DND-41 (cell line): ENCODE measurements at regions not wholly inside any gene's neighbourhood (a gene's known extent, or its start where the extent isn't known, plus 50 kb on each side); places are given as distances from the start of the nearest gene placed in this dataset.

Source experiments
- ATAC-seq: fragments of 200-7000 bp; cut with Tn5 transposase; 3 replicates; pipeline ENCODE4 v1.9.1; 2021; ENCODE audit warnings: low read depth; ENCODE audit not compliant: insufficient read depth
- DNase-seq: peaks from one replicate; pipeline ENCODE4 v3.0.0-alpha.2; 2020
- H2AFZ ChIP-seq: 2 replicates; pipeline ENCODE4 v1.6.0; 2012; ENCODE audit warnings: low read depth, low read length
- H3K27ac ChIP-seq: 2 replicates; pipeline ENCODE4 v1.5.1; 2012; ENCODE audit warnings: low read length, inconsistent platforms
- H3K27me3 ChIP-seq: fragments of 200-600 bp; sonication (generic); 2 replicates; pipeline ENCODE4 v1.6.0; 2012; ENCODE audit warnings: low read length, mild to moderate bottlenecking, inconsistent platforms; ENCODE audit not compliant: insufficient read depth, poor library complexity
- H3K36me3 ChIP-seq: 2 replicates; pipeline ENCODE4 v1.5.1; 2012; ENCODE audit warnings: low read length, inconsistent platforms; ENCODE audit not compliant: insufficient read depth
- H3K4me1 ChIP-seq: 2 replicates; pipeline ENCODE4 v1.5.1; 2012; ENCODE audit warnings: mild to moderate bottlenecking, low read length; ENCODE audit not compliant: insufficient read depth
- H3K4me2 ChIP-seq: 2 replicates; pipeline ENCODE4 v1.6.0; 2012; ENCODE audit warnings: mild to moderate bottlenecking, moderate library complexity, low read length, inconsistent platforms; ENCODE audit not compliant: insufficient read depth
- H3K4me3 ChIP-seq, 2 experiments: fragments of 200-600 bp in 1 of 2; shearing (Covaris generic) in 1 of 2; 2 replicates each; pipeline ENCODE4 v1.5.1; 2012 to 2016; ENCODE audit warnings: inconsistent platforms in 2 of 2, low read length in 2 of 2, mild to moderate bottlenecking in 2 of 2, low read depth in 1 of 2, moderate library complexity in 1 of 2
- H3K79me2 ChIP-seq: 2 replicates; pipeline ENCODE4 v1.6.0; 2012; ENCODE audit warnings: low read length, inconsistent platforms; ENCODE audit not compliant: insufficient read depth
- H3K9ac ChIP-seq: 2 replicates; pipeline ENCODE4 v1.6.0; 2012; ENCODE audit warnings: low read depth, mild to moderate bottlenecking, inconsistent platforms, low read length, moderate library complexity
- H3K9me3 ChIP-seq: 2 replicates; pipeline ENCODE4 v1.5.1; 2012; ENCODE audit warnings: low read length, moderate library complexity, mild to moderate bottlenecking, inconsistent platforms; ENCODE audit not compliant: insufficient read depth, severe bottlenecking
- H4K20me1 ChIP-seq: 2 replicates; pipeline ENCODE4 v1.6.0; 2012; ENCODE audit warnings: low read length; ENCODE audit not compliant: insufficient read depth
- EZH2 ChIP-seq: IDR thresholded peaks from 3 replicates; pipeline ENCODE4 v1.6.1; 2012; ENCODE audit warnings: borderline replicate concordance, low read depth, mild to moderate bottlenecking, moderate library complexity, low read length, inconsistent platforms; ENCODE audit not compliant: severe bottlenecking
- TF ChIP-seq, protein P1 (sequence below): IDR thresholded peaks from 2 replicates; pipeline ENCODE4 v1.5.1; 2012; ENCODE audit warnings: borderline replicate concordance, low read length, moderate library complexity, mild to moderate bottlenecking; ENCODE audit not compliant: poor library complexity, severe bottlenecking; ENCODE audit errors: extremely low read depth

DNA sequence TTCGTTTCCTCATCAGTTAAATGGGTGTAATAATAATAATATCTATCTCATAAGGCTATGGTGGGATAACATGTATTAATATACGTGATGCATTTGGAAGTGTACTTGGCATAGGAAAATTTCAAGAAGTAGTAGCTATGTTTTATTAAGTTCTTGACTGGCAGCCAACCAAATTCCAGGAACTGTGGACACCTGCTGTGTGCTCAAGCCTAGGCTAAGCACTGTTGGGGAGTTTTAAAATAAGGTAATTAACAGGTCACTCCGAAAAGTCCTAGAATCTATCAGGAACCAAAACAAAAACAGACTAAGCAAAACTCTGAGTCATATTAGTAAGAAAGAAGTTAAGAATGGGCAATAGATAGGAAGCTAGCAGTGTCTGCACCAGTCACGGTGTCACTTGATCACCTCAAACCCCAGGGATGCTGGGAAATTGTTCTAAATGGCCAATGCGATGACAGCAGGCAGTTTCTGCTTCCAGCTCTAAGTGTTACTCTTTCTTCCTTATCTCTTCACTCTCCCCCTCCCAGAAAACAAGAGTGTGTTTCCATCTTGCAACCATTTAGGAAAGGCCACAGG is 92.0 kb upstream of the GDF10 start:
- Histone ChIP-seq H3K4me3 (no peak overlapping the region), H2AFZ (no peak overlapping the region)

DNA sequence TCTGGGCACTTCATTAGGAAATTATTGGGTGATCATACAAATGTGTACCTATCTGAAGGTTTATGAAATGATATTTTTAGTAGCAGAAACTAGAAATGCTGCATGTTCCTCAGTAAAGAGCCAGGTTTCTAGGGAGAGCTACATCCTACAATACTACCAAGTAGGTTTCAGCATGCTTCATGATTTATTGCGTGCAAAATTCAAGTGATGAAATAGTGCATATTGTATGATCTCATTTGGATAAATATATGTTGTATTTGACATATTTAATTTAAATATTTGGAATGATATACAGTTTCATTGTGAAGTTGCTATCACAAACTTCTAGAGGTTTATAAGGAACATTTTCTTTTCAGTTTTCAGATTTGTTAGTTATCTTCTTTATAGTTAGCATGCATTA is 90.5 kb upstream of the GDF10 start:
- H3K36me3 ChIP-seq, result no peaks in the 10 kb centered on the region
- no peaks in the 10 kb centered on the region for H3K27me3 ChIP-seq
- H2AFZ ChIP-seq, result no peak overlapping the region
- H3K27ac ChIP-seq, result no peak overlapping the region
- no peak overlapping the region for H3K4me3 ChIP-seq
- no peaks in the 10 kb centered on the region for H3K9me3 ChIP-seq
- DNase-seq (no peak), ATAC-seq (no peak)
- no peak overlapping the region for H3K4me2 ChIP-seq
- H4K20me1 ChIP-seq, result no peaks in the 10 kb centered on the region
- TF ChIP-seq, protein P1, sequence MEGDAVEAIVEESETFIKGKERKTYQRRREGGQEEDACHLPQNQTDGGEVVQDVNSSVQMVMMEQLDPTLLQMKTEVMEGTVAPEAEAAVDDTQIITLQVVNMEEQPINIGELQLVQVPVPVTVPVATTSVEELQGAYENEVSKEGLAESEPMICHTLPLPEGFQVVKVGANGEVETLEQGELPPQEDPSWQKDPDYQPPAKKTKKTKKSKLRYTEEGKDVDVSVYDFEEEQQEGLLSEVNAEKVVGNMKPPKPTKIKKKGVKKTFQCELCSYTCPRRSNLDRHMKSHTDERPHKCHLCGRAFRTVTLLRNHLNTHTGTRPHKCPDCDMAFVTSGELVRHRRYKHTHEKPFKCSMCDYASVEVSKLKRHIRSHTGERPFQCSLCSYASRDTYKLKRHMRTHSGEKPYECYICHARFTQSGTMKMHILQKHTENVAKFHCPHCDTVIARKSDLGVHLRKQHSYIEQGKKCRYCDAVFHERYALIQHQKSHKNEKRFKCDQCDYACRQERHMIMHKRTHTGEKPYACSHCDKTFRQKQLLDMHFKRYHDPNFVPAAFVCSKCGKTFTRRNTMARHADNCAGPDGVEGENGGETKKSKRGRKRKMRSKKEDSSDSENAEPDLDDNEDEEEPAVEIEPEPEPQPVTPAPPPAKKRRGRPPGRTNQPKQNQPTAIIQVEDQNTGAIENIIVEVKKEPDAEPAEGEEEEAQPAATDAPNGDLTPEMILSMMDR, result no peak
- H3K4me1 ChIP-seq, result peaks cover 36% of the 10 kb centered on the region
- H3K79me2 ChIP-seq, result no peaks in the 10 kb centered on the region
- no peak overlapping the region for H3K9ac ChIP-seq

More for the DNA sequence above, 92.0 kb upstream of the GDF10 start:
- H3K36me3 ChIP-seq, result no peaks in the 10 kb centered on the region
- H3K27me3 ChIP-seq, result no peaks in the 10 kb centered on the region
- H4K20me1 ChIP-seq, result no peaks in the 10 kb centered on the region
- ATAC-seq (no peak), DNase-seq (no peak)
- H3K9me3 ChIP-seq, result no peaks in the 10 kb centered on the region
- no peak overlapping the region for H3K4me2 ChIP-seq
- no peak overlapping the region for H3K27ac ChIP-seq
- H3K9ac ChIP-seq, result no peak overlapping the region
- H3K79me2 ChIP-seq, result no peaks in the 10 kb centered on the region
- no peak for TF ChIP-seq EZH2
- TF ChIP-seq, protein P1, result no peak
- peaks cover 36% of the 10 kb centered on the region for H3K4me1 ChIP-seq

DNA sequence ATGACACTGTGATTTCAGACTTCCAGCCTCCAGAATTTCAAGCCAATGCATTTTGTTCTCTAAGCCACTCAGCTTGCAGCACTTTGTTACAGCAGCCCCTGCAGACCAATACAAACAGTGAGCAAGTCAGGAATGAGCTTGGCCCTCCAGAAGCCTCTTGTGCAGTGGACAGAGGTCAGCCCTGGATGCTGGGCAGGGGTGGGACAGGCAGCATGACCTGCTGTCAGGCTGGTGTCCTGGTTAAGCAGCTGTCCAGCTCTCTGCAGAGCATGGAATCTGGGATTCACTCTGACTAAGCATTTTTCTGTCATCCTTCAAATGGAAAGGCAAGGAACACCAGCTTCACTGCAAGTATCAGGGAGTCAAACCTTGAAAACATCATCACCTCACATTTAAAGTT is 85.5 kb upstream of the GDF10 start:
- Histone ChIP-seq H4K20me1 (no peaks in the 10 kb centered on the region), H3K4me1 (no peaks in the 10 kb centered on the region), H3K27ac (no peak overlapping the region), H3K9me3 (no peaks in the 10 kb centered on the region), H3K27me3 (no peaks in the 10 kb centered on the region), H3K9ac (no peak overlapping the region), H3K79me2 (no peaks in the 10 kb centered on the region), H2AFZ (no peak overlapping the region), H3K4me3 (no peak overlapping the region), H3K4me2 (no peak overlapping the region), H3K36me3 (no peaks in the 10 kb centered on the region)
- TF ChIP-seq, protein P1, result no peak
- no peak for TF ChIP-seq EZH2
- DNase-seq (no peak), ATAC-seq (no peak)

DNA sequence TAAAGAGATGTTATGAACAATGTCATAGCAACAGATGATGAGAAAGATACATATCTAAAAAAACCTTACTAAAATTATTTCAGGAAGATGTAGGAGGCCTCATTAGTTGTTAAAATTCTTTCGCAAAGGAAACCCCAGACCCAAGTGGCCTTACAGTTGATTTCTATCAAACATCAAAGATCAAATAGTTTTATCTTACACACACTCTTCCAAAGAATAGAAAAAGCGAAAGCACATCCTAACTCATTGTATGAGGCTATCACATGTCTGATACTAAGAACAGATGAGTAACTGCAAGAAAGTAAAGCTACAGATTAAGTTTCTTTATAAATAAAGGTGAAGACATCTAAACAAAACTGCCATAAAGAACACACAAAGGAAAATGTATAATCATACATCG is 82.9 kb upstream of the GDF10 start:
- Histone ChIP-seq H3K27ac (no peak overlapping the region), H2AFZ (no peak overlapping the region)

More for the DNA sequence above, 82.9 kb upstream of the GDF10 start:
- TF ChIP-seq, protein P1, result no peak
- TF ChIP-seq EZH2, result no peak
- Histone ChIP-seq H3K27me3 (no peaks in the 10 kb centered on the region), H4K20me1 (no peaks in the 10 kb centered on the region), H3K4me3 (no peak overlapping the region), H3K4me1 (no peaks in the 10 kb centered on the region), H3K4me2 (no peak overlapping the region), H3K36me3 (no peaks in the 10 kb centered on the region), H3K9me3 (no peaks in the 10 kb centered on the region), H3K79me2 (no peaks in the 10 kb centered on the region), H3K9ac (no peak overlapping the region)
- ATAC-seq (no peak), DNase-seq (no peak)
